HepG2 (cell line): ENCODE measurements at regions not wholly inside any gene's neighbourhood (a gene's known extent, or its start where the extent isn't known, plus 50 kb on each side); places are given as distances from the start of the nearest gene placed in this dataset.

Experiments
- ATAC-seq: fragments of 200-7000 bp; cut with Tn5 transposase; 3 replicates; pipeline ENCODE4 v1.9.1; 2020; ENCODE audit warnings: mild to moderate bottlenecking, moderate library complexity
- BruUV-seq: library from RNA; stranded (reverse); fragments of 400-500 nt; replicated peaks from 2 replicates; lab custom pipeline; 2021; lab: Mats Ljungman, UMichigan
- CTCF ChIA-PET: fragments of 300-600 bp; formaldehyde crosslinking; extraction: SDS; loops from one replicate; lab custom pipeline; 2021; ENCODE audit warnings: low total read pairs, inconsistent platforms, low intra/inter-chr PET ratio; lab: Yijun Ruan, JAX
- POLR2A ChIA-PET: fragments of 350-600 bp; sonication (Branson Sonifier 250); formaldehyde crosslinking; loops from one replicate; lab custom pipeline; 2020; ENCODE audit warnings: antibody characterized with exemption, inconsistent platforms; lab: Yijun Ruan, JAX
- DNase-seq: peaks from one replicate; pipeline ENCODE4 v3.0.0-alpha.2; 2015; ENCODE audit warnings: low spot score
- FAIRE-seq: peaks from 3 replicates; lab custom pipeline; 2011; peaks lifted over from hg19 to GRCh38; lab: Jason Lieb, UNC
- H2AFZ ChIP-seq: one replicate; pipeline ENCODE4 v1.6.1; 2011; ENCODE audit warnings: low read length, inconsistent platforms
- H3K27ac ChIP-seq: fragments of 300-600 bp; 3 replicates; pipeline ENCODE4 v1.8.0; 2011; ENCODE audit warnings: mixed run types, mild to moderate bottlenecking, mixed read lengths, low read length, inconsistent platforms; ENCODE audit not compliant: insufficient read depth; ENCODE audit errors: extremely low read length
- H3K27me3 ChIP-seq, 2 experiments: fragments of 200-600 bp in 1 of 2; 2 replicates in 1 of 2; 3 replicates in 1 of 2; pipeline versions ENCODE4 v1.6.0 to v1.8.0; 2011; ENCODE audit warnings: low read length in 2 of 2, mild to moderate bottlenecking in 2 of 2, moderate library complexity in 2 of 2, inconsistent platforms in 1 of 2; ENCODE audit not compliant: insufficient read depth in 2 of 2, control insufficient read depth in 1 of 2
- H3K36me3 ChIP-seq, 2 experiments: fragments of 200-600 bp in 1 of 2; replicated peaks in 1 of 2; 2 replicates in 1 of 2; 3 replicates in 1 of 2; pipeline versions ENCODE4 v1.5.1 to v1.8.0; 2011; ENCODE audit warnings: low read length in 2 of 2, inconsistent platforms in 1 of 2; ENCODE audit not compliant: insufficient read depth in 2 of 2, control insufficient read depth in 1 of 2
- H3K4me1 ChIP-seq: 2 replicates; pipeline ENCODE4 v1.5.1; 2012; ENCODE audit warnings: low read length, inconsistent platforms; ENCODE audit not compliant: insufficient read depth
- H3K4me2 ChIP-seq: 2 replicates; pipeline ENCODE4 v1.6.0; 2011; ENCODE audit warnings: low read depth, low read length, inconsistent platforms
- H3K4me3 ChIP-seq, 3 experiments: fragments of 200-600 bp in 1 of 3; sonication (generic), shearing (Covaris generic) in 1 of 3; replicated peaks in 1 of 3; 2 replicates each; pipeline ENCODE4 v1.5.1; 2011 to 2016; ENCODE audit warnings: low read length in 3 of 3, inconsistent platforms in 2 of 3, low read depth in 2 of 3, mild to moderate bottlenecking in 2 of 3, control low read depth in 1 of 3, mixed read lengths in 1 of 3; ENCODE audit not compliant: insufficient read depth in 1 of 3
- H3K79me2 ChIP-seq: one replicate; pipeline ENCODE4 v1.6.1; 2011; ENCODE audit warnings: low read length, inconsistent platforms; ENCODE audit not compliant: insufficient read depth
- H3K9ac ChIP-seq: 2 replicates; pipeline ENCODE4 v1.6.0; 2011; ENCODE audit warnings: mild to moderate bottlenecking, low read depth, low read length, inconsistent platforms; ENCODE audit not compliant: insufficient read depth
- H3K9me3 ChIP-seq: 2 replicates; pipeline ENCODE4 v1.5.1; 2012; ENCODE audit warnings: mild to moderate bottlenecking, low read length
- H4K20me1 ChIP-seq: 2 replicates; pipeline ENCODE4 v1.6.0; 2011; ENCODE audit warnings: inconsistent platforms, mild to moderate bottlenecking, low read length, moderate library complexity; ENCODE audit not compliant: insufficient read depth
- CC2D1A ChIP-seq: sonication (generic); formaldehyde crosslinking; IDR thresholded peaks from 2 replicates; pipeline ENCODE4 v1.8.1; 2023; ENCODE audit warnings: mild to moderate bottlenecking, missing genetic modification reagents
- HNRNPK ChIP-seq: fragments of 200-400 bp; formaldehyde crosslinking; IDR thresholded peaks from 2 replicates; pipeline ENCODE4 v1.6.1; 2018; ENCODE audit warnings: low read length, low read depth, moderate library complexity, mild to moderate bottlenecking; ENCODE audit not compliant: poor library complexity, severe bottlenecking
- IKZF1 ChIP-seq: fragments of 450-650 bp; IDR thresholded peaks from 2 replicates; pipeline ENCODE4 v1.7.1; 2016
- MXD3 ChIP-seq: IDR thresholded peaks from 2 replicates; pipeline ENCODE4 v1.6.1; 2016; ENCODE audit warnings: mild to moderate bottlenecking, missing biosample characterization, missing genetic modification reagents
- PBX2 ChIP-seq: IDR thresholded peaks from 2 replicates; pipeline ENCODE4 v1.6.1; 2016; ENCODE audit warnings: control low read depth
- SMARCC2 ChIP-seq: fragments of 450-650 bp; IDR thresholded peaks from 2 replicates; pipeline ENCODE4 v1.6.1; 2017; ENCODE audit warnings: antibody characterized with exemption, mild to moderate bottlenecking
- ZBTB25 ChIP-seq: IDR thresholded peaks from 2 replicates; pipeline ENCODE4 v1.6.1; 2018; ENCODE audit warnings: missing genetic modification reagents
- ZMYM3 ChIP-seq: sonication (generic); formaldehyde crosslinking; IDR thresholded peaks from 2 replicates; pipeline ENCODE4 v1.5.1; 2020; ENCODE audit warnings: mild to moderate bottlenecking, missing genetic modification reagents
- ZNF672 ChIP-seq: sonication (generic); formaldehyde crosslinking; IDR thresholded peaks from 2 replicates; pipeline ENCODE4 v1.8.1; 2022; ENCODE audit warnings: missing genetic modification reagents
- ZNF704 ChIP-seq: sonication (generic); formaldehyde crosslinking; IDR thresholded peaks from 2 replicates; pipeline ENCODE4 v1.8.1; 2023; ENCODE audit warnings: mild to moderate bottlenecking, inconsistent platforms, moderate library complexity, missing genetic modification reagents, borderline replicate concordance
- WGBS: methylation state at CpG from one replicate; pipeline ENCODE4 v1.1.6; 2017; ENCODE audit warnings: low lambda C conversion rate; 5-methylcytosine and 5-hydroxymethylcytosine counted together
- in situ Hi-C: cut with HindIII; loops from 2 replicates; pipeline ENCODE4 v1.10.0; 2017; ENCODE audit warnings: low pct_unique_long_range_greater_than_20kb; ENCODE audit not compliant: extremely low pct_ligation_motif_present
- intact Hi-C: fragments of 100-400 bp; cut with micrococcal nuclease; formaldehyde crosslinking; loops from one replicate; pipeline ENCODE4 v1.10.0; 2022; ENCODE audit not compliant: unreplicated experiment

GRCh38 chr12:65603438-65604351 lies 220.6 kb upstream of the HMGA2 start:
- Histone ChIP-seq H3K27me3 (no peaks in the 10 kb centered on the region), H3K27ac (no peak overlapping the region), H3K79me2 (no peaks in the 10 kb centered on the region), H3K4me1 (peaks cover 19% of the 10 kb centered on the region), H2AFZ (peak overlapping the region; percentile 21), H3K4me2 (peak overlapping the region; percentile 57; the same call in 1 of the 2 replicates), H3K36me3 (no peaks in the 10 kb centered on the region), H4K20me1 (no peaks in the 10 kb centered on the region), H3K9me3 (no peaks in the 10 kb centered on the region), H3K9ac (no peak overlapping the region), H3K4me3 (no peak overlapping the region)
- BruUV-seq = no TSS peak
- FAIRE-seq = no peak
- peak; percentile 65; the same call in 2 of the 3 replicates for ATAC-seq
- POLR2A ChIA-PET = no interaction called here
- TF ChIP-seq HNRNPK (peak; percentile 38), IKZF1 (no peak)
- in situ Hi-C loops = loop anchor here (10.0 to 25.0 kb wide), 2 partner anchors 381 to 509 kb away; no protein-coding TSS in a partner anchor
- 20% methylated on average over 8 of the region's 8 CpGs for WGBS
- CTCF ChIA-PET = no interaction called here
- DNase-seq = no peak
- intact Hi-C loops = loop anchor here (2.0 to 5.0 kb wide), 5 partner anchors 71 to 503 kb away; partner anchors contain the start of gene HMGA2

GRCh38 chr12:65605019-65605418 lies 219.3 kb upstream of the HMGA2 start:
- no TSS peak for BruUV-seq
- in situ Hi-C loops = loop anchor here (10.0 to 25.0 kb wide), 2 partner anchors 380 to 507 kb away; no protein-coding TSS in a partner anchor
- WGBS = 34% methylated on average over 2 of the region's 2 CpGs
- ChIA-PET POLR2A (no interaction called here), CTCF (no interaction called here)
- Histone ChIP-seq H3K9me3 (no peaks in the 10 kb centered on the region), H3K4me2 (no peak overlapping the region), H3K9ac (no peak overlapping the region), H3K36me3 (no peaks in the 10 kb centered on the region), H3K4me3 (no peak overlapping the region), H3K27ac (no peak overlapping the region), H3K27me3 (no peaks in the 10 kb centered on the region), H2AFZ (no peak overlapping the region), H3K4me1 (peaks cover 19% of the 10 kb centered on the region), H3K79me2 (no peaks in the 10 kb centered on the region), H4K20me1 (no peaks in the 10 kb centered on the region)
- ATAC-seq = no peak
- DNase-seq = no peak
- no peak for FAIRE-seq
- intact Hi-C loops = no loop called here
- no peak for TF ChIP-seq ZBTB25 (CRISPR knock-in tag)
- TF ChIP-seq ZNF704 (CRISPR knock-in tag) = no peak
- no peak for TF ChIP-seq PBX2 (CRISPR knock-in tag)
- no peak for TF ChIP-seq CC2D1A (CRISPR knock-in tag)
- TF ChIP-seq MXD3 (CRISPR knock-in tag) = no peak
- no peak for TF ChIP-seq ZNF672 (CRISPR knock-in tag)
- no peak for TF ChIP-seq SMARCC2
- TF ChIP-seq ZMYM3 (CRISPR knock-in tag) = no peak
